ENCODE measurements at regions not wholly inside any gene's neighbourhood (a gene's known extent, or its start where the extent isn't known, plus 50 kb on each side); places are given as distances from the start of the nearest gene placed in this dataset.
A peak's percentile ranks its signal among the peaks of the same experiment; 100 is the strongest.
"Not testable (repeated sequence)": the region's sequence is repeated elsewhere in the genome, so short reads cannot be mapped to it uniquely, and the experiment has no call there.

- no peak for DNase-seq
These were observed 624.5 kb upstream of the CHD1 start for GRCh38 chr5:99553211-99553810.

GRCh38 chr5:99544356-99544755 lies 615.5 kb upstream of the CHD1 start:
- no peak for DNase-seq

GRCh38 chr5:99543841-99544240 lies 615.0 kb upstream of the CHD1 start:
- DNase-seq: no peak

- not testable (repeated sequence) for DNase-seq
These were observed 605.4 kb upstream of the CHD1 start for GRCh38 chr5:99534241-99534640.

- not testable (repeated sequence) for DNase-seq
These were observed 592.9 kb upstream of the CHD1 start for GRCh38 chr5:99521666-99522065.

- DNase-seq: not testable (repeated sequence)
These were observed 587.2 kb upstream of the CHD1 start for GRCh38 chr5:99515864-99516490.

GRCh38 chr5:99510237-99510866 lies 581.5 kb upstream of the CHD1 start:
- DNase-seq: not testable (repeated sequence)

- DNase-seq: not testable (repeated sequence)
These were observed 580.3 kb upstream of the CHD1 start for GRCh38 chr5:99509064-99509463.

GRCh38 chr5:99495456-99495855 lies 566.6 kb upstream of the CHD1 start:
- not testable (repeated sequence) for DNase-seq

GRCh38 chr5:99478450-99478849 lies 549.6 kb upstream of the CHD1 start:
- DNase-seq: not testable (repeated sequence)

GRCh38 chr5:99473328-99473727 lies 544.5 kb upstream of the CHD1 start:
- DNase-seq: not testable (repeated sequence)

- DNase-seq: not testable (repeated sequence)
These were observed 542.9 kb upstream of the CHD1 start for GRCh38 chr5:99471726-99472125.

- DNase-seq: peak; percentile 25
These were observed 542.4 kb upstream of the CHD1 start for GRCh38 chr5:99471178-99471577.

- not testable (repeated sequence) for DNase-seq
These were observed 541.8 kb upstream of the CHD1 start for GRCh38 chr5:99470636-99471035.

GRCh38 chr5:99460701-99461100 lies 531.9 kb upstream of the CHD1 start:
- peak; percentile 62 for DNase-seq

GRCh38 chr5:99453196-99453595 lies 524.4 kb upstream of the CHD1 start:
- DNase-seq: no peak

- DNase-seq: peak; percentile 24
These were observed 521.0 kb upstream of the CHD1 start for GRCh38 chr5:99449786-99450185.

- DNase-seq: no peak
These were observed 517.0 kb upstream of the CHD1 start for GRCh38 chr5:99445805-99446204.

- no peak for DNase-seq
These were observed 512.4 kb upstream of the CHD1 start for GRCh38 chr5:99441235-99441634.

- DNase-seq: no peak
These were observed 509.8 kb upstream of the CHD1 start for GRCh38 chr5:99438619-99439018.

- DNase-seq: no peak
These were observed 509.2 kb upstream of the CHD1 start for GRCh38 chr5:99437986-99438385.

- not testable (repeated sequence) for DNase-seq
These were observed 494.6 kb upstream of the CHD1 start for GRCh38 chr5:99423396-99423795.

- DNase-seq: not testable (repeated sequence)
These were observed 489.8 kb upstream of the CHD1 start for GRCh38 chr5:99418640-99419039.

- DNase-seq: not testable (repeated sequence)
These were observed 481.6 kb upstream of the CHD1 start for GRCh38 chr5:99410386-99410785.

Measured in NCI-H69 (cell line).